ENCODE measurements at regions not wholly inside any gene's neighbourhood (a gene's known extent, or its start where the extent isn't known, plus 50 kb on each side); places are given as distances from the start of the nearest gene placed in this dataset.

DNA sequence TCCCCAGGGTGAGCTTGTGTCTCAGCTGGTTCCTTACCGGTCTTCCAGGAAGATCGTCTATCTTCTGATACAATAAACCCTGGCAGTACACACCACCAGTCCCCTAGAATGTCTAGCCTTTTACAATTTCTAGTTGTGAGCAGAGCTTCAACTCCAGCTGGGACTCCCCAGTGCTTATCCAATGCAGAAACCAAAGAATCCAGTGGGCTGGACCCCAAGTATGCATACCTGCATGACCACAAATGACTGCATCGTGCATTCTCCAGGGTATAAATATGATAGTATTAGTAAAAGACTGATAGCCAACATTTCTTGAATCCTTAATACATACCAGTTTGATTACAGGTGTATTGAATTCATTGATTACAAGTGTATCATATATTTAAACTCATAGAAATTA lies 176.0 kb downstream of the SATB1 start:
- Histone ChIP-seq H2BK12ac (ENCODE audit: insufficient read length, low read depth, low read length) (no peak overlapping the region), H2AFZ (ENCODE audit: low read length) (no peak overlapping the region), H3K9me3 (ENCODE audit: control insufficient read depth, low read depth, low read length) (no peaks in the 10 kb centered on the region), H4K5ac (ENCODE audit: insufficient read length, low read depth, low read length) (no peak overlapping the region), H3T11ph (ENCODE audit: low read length) (no peak overlapping the region), H2BK15ac (ENCODE audit: low read depth, low read length) (no peak overlapping the region), H4K20me1 (ENCODE audit: control insufficient read depth, insufficient read depth, insufficient read length) (no peaks in the 10 kb centered on the region), H4K91ac (ENCODE audit: insufficient read length, low read depth, low read length) (no peak overlapping the region), H2BK5ac (ENCODE audit: insufficient read length, low read length) (no peak overlapping the region), H2BK20ac (ENCODE audit: low read depth, low read length, poor library complexity, severe bottlenecking) (no peak overlapping the region), H3K27me3 (ENCODE audit: insufficient read depth, low read length) (no peaks in the 10 kb centered on the region), H3K79me1 (ENCODE audit: insufficient read depth, low read depth, low read length, poor library complexity, severe bottlenecking) (no peaks in the 10 kb centered on the region), H4K8ac (replicated peaks; ENCODE audit: insufficient read length, low read depth, low read length) (no peak overlapping the region), H3K56ac (ENCODE audit: insufficient read length, low read depth, low read length) (no peak overlapping the region), H3K4me1 (ENCODE audit: insufficient read depth, low read length) (peaks cover 10% of the 10 kb centered on the region), H3K4ac (ENCODE audit: low read depth, low read length) (no peak overlapping the region), H3K23me2 (ENCODE audit: insufficient read length, low read depth, low read length, poor library complexity, severe bottlenecking) (no peaks in the 10 kb centered on the region), H3K4me2 (ENCODE audit: insufficient read depth, insufficient read length, low read length) (no peak overlapping the region), H3K79me2 (ENCODE audit: insufficient read depth, low read length) (no peaks in the 10 kb centered on the region; the same call in 1 of the 2 replicates), H3K14ac (ENCODE audit: insufficient read depth, low read length) (no peak overlapping the region), H3K23ac (ENCODE audit: insufficient read length, low read depth, low read length) (no peak overlapping the region), H2BK120ac (ENCODE audit: low read depth, low read length, poor library complexity, severe bottlenecking) (no peak overlapping the region), H2AK5ac (ENCODE audit: insufficient read length, low read length) (no peak overlapping the region), H3K9ac (ENCODE audit: extremely low read depth, insufficient read length, low read length) (no peak overlapping the region), H3K27ac (ENCODE audit: insufficient read length, low read depth, low read length) (no peak overlapping the region), H3K18ac (ENCODE audit: insufficient read length, low read depth, low read length) (no peak overlapping the region)
- no peak overlapping the region; a peak in 1 of 7 replicates for H3K27ac Mint-ChIP-seq
- H3K9me3 Mint-ChIP-seq: no peaks in the 10 kb centered on the region
- DNase-seq: no peak
- WGBS (ENCODE audit: extremely low coverage, insufficient read length, low lambda C conversion rate): no CpG with 5 or more reads among the region's 3 CpGs
- TF ChIP-seq, protein P1, sequence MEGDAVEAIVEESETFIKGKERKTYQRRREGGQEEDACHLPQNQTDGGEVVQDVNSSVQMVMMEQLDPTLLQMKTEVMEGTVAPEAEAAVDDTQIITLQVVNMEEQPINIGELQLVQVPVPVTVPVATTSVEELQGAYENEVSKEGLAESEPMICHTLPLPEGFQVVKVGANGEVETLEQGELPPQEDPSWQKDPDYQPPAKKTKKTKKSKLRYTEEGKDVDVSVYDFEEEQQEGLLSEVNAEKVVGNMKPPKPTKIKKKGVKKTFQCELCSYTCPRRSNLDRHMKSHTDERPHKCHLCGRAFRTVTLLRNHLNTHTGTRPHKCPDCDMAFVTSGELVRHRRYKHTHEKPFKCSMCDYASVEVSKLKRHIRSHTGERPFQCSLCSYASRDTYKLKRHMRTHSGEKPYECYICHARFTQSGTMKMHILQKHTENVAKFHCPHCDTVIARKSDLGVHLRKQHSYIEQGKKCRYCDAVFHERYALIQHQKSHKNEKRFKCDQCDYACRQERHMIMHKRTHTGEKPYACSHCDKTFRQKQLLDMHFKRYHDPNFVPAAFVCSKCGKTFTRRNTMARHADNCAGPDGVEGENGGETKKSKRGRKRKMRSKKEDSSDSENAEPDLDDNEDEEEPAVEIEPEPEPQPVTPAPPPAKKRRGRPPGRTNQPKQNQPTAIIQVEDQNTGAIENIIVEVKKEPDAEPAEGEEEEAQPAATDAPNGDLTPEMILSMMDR (conservative IDR thresholded peaks at IDR 0.05): no peak
- no peak overlapping the region for H3K4me3 Mint-ChIP-seq
- no peaks in the 10 kb centered on the region for H3K27me3 Mint-ChIP-seq (ENCODE audit: low read depth)
- H3K36me3 Mint-ChIP-seq (ENCODE audit: insufficient read depth in 1 of 3, low read depth in 3 of 3): no peaks in the 10 kb centered on the region
- peaks cover 37 to 40% of the 10 kb centered on the region in 2 experiments for H3K4me1 Mint-ChIP-seq
